ENCODE measurements at regions not wholly inside any gene's neighbourhood (a gene's known extent, or its start where the extent isn't known, plus 50 kb on each side); places are given as distances from the start of the nearest gene placed in this dataset.
A peak's percentile ranks its signal among the peaks of the same experiment; 100 is the strongest.

DNA sequence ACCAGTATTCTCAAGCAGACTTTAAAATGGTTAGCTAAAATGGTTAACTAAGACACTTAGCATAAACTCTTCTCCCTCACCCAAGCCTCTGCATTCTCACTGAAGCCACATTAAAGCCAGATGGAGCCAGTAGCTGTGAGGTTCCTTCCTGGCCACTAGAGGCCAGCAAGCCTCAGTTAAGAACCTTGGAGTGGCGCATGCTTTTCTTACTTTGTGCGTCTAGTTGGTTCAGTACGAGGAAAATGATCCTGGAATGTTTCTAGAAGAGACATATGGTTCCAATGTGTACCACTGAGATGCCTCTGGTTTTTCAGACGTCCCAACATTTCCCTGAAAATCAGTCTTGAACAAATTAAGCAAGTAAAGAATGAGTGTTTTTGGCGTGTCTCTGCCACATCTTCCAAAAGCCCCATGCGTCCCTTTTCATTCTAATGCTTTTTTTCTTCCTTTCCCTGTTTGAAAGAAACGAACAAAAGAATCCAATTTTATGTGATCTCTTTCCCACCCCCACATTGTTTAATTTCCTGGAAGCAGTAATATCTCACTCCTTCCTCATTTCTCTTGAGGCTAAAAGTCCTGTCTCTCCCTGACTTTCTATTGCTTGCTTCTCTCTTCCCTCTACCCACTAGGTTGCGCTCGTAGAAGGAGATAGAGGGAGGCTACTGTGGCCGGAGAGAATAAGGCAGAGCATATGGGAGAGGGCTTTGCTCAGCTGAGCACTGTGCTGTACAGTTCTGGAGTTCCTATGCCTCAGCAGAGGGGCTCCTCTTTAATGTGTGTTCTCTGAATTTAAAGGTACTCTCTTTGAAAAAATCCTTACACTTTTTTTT lies 82.9 kb upstream of the TAB3 start:
- ATAC-seq: peak; percentile 99
- no peak for TF ChIP-seq ARNTL (CRISPR knock-in tag; IDR thresholded peaks at IDR 0.05; ENCODE audit: borderline replicate concordance, low read depth)
- no peak for TF ChIP-seq SNAI2 (CRISPR knock-in tag; IDR thresholded peaks at IDR 0.05)
- no peak for TF ChIP-seq POU6F1 (CRISPR knock-in tag; IDR thresholded peaks at IDR 0.05; ENCODE audit: borderline replicate concordance, low read depth)
- no peak for TF ChIP-seq ZC3H10 (CRISPR knock-in tag; IDR thresholded peaks at IDR 0.05)
- no peak for TF ChIP-seq CSRNP3 (CRISPR knock-in tag; IDR thresholded peaks at IDR 0.05)
- TF ChIP-seq ZNF8 (CRISPR knock-in tag; IDR thresholded peaks at IDR 0.05): no peak
- no peak for TF ChIP-seq ESRRG (CRISPR knock-in tag; IDR thresholded peaks at IDR 0.05)
- TF ChIP-seq, protein P1, sequence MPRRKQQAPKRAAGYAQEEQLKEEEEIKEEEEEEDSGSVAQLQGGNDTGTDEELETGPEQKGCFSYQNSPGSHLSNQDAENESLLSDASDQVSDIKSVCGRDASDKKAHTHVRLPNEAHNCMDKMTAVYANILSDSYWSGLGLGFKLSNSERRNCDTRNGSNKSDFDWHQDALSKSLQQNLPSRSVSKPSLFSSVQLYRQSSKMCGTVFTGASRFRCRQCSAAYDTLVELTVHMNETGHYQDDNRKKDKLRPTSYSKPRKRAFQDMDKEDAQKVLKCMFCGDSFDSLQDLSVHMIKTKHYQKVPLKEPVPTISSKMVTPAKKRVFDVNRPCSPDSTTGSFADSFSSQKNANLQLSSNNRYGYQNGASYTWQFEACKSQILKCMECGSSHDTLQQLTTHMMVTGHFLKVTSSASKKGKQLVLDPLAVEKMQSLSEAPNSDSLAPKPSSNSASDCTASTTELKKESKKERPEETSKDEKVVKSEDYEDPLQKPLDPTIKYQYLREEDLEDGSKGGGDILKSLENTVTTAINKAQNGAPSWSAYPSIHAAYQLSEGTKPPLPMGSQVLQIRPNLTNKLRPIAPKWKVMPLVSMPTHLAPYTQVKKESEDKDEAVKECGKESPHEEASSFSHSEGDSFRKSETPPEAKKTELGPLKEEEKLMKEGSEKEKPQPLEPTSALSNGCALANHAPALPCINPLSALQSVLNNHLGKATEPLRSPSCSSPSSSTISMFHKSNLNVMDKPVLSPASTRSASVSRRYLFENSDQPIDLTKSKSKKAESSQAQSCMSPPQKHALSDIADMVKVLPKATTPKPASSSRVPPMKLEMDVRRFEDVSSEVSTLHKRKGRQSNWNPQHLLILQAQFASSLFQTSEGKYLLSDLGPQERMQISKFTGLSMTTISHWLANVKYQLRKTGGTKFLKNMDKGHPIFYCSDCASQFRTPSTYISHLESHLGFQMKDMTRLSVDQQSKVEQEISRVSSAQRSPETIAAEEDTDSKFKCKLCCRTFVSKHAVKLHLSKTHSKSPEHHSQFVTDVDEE (CRISPR knock-in tag; IDR thresholded peaks at IDR 0.05): no peak
- TF ChIP-seq GLIS3 (CRISPR knock-in tag; IDR thresholded peaks at IDR 0.05): no peak
- no peak for TF ChIP-seq OSR1 (CRISPR knock-in tag; IDR thresholded peaks at IDR 0.05)
- TF ChIP-seq CSDC2 (CRISPR knock-in tag; IDR thresholded peaks at IDR 0.05): no peak
- TF ChIP-seq ZNF565 (CRISPR knock-in tag; conservative IDR thresholded peaks at IDR 0.05; ENCODE audit: low read depth): no peak
- TF ChIP-seq, protein P2, sequence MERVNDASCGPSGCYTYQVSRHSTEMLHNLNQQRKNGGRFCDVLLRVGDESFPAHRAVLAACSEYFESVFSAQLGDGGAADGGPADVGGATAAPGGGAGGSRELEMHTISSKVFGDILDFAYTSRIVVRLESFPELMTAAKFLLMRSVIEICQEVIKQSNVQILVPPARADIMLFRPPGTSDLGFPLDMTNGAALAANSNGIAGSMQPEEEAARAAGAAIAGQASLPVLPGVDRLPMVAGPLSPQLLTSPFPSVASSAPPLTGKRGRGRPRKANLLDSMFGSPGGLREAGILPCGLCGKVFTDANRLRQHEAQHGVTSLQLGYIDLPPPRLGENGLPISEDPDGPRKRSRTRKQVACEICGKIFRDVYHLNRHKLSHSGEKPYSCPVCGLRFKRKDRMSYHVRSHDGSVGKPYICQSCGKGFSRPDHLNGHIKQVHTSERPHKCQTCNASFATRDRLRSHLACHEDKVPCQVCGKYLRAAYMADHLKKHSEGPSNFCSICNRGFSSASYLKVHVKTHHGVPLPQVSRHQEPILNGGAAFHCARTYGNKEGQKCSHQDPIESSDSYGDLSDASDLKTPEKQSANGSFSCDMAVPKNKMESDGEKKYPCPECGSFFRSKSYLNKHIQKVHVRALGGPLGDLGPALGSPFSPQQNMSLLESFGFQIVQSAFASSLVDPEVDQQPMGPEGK (CRISPR knock-in tag; IDR thresholded peaks at IDR 0.05; ENCODE audit: borderline replicate concordance): no peak
- TF ChIP-seq PPARA (CRISPR knock-in tag; IDR thresholded peaks at IDR 0.05; ENCODE audit: borderline replicate concordance): no peak
- TF ChIP-seq ZFP30 (CRISPR knock-in tag; IDR thresholded peaks at IDR 0.05): no peak
- no peak for TF ChIP-seq ZNF70 (CRISPR knock-in tag; IDR thresholded peaks at IDR 0.05)

DNA sequence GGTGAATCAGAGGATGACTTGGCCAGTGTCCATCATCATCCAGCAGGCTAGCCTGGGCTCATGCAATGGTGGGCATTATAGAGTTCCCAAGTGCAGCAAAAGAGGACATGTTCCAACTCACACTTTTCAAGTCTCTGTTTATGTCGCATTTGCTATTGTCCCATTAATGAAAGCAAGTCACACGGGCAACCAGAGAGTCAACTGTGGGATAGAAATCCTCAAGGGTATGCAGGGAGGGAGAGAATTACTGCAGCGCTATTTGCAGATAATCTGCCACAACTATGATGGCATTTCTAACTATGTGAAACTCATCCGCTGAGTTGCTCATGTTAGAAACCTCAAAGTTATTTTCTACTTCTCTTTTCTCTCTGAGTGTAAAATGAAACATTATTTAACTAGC lies 78.5 kb upstream of the TAB3 start:
- no peak for ATAC-seq
- TF ChIP-seq ISL1 (CRISPR knock-in tag; IDR thresholded peaks at IDR 0.05) (no peak), RARB (CRISPR knock-in tag; IDR thresholded peaks at IDR 0.05) (no peak), CSDC2 (CRISPR knock-in tag; IDR thresholded peaks at IDR 0.05) (no peak), ZNF8 (CRISPR knock-in tag; IDR thresholded peaks at IDR 0.05) (no peak), ARNTL (CRISPR knock-in tag; IDR thresholded peaks at IDR 0.05; ENCODE audit: borderline replicate concordance, low read depth) (no peak), BACH2 (CRISPR knock-in tag; IDR thresholded peaks at IDR 0.05; ENCODE audit: borderline replicate concordance) (no peak), SNAI2 (CRISPR knock-in tag; IDR thresholded peaks at IDR 0.05) (no peak), GLIS3 (CRISPR knock-in tag; IDR thresholded peaks at IDR 0.05) (no peak), ZNF565 (CRISPR knock-in tag; conservative IDR thresholded peaks at IDR 0.05; ENCODE audit: low read depth) (no peak)
- TF ChIP-seq, protein P3, sequence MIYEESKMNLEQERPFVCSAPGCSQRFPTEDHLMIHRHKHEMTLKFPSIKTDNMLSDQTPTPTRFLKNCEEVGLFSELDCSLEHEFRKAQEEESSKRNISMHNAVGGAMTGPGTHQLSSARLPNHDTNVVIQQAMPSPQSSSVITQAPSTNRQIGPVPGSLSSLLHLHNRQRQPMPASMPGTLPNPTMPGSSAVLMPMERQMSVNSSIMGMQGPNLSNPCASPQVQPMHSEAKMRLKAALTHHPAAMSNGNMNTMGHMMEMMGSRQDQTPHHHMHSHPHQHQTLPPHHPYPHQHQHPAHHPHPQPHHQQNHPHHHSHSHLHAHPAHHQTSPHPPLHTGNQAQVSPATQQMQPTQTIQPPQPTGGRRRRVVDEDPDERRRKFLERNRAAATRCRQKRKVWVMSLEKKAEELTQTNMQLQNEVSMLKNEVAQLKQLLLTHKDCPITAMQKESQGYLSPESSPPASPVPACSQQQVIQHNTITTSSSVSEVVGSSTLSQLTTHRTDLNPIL (CRISPR knock-in tag; IDR thresholded peaks at IDR 0.05; ENCODE audit: low read depth): no peak

GRCh38 chrX:30965767-30966166 lies 76.7 kb upstream of the TAB3 start:
- no peak for TF ChIP-seq ESRRG (CRISPR knock-in tag; IDR thresholded peaks at IDR 0.05)
- no peak for TF ChIP-seq RARB (CRISPR knock-in tag; IDR thresholded peaks at IDR 0.05)
- TF ChIP-seq BACH2 (CRISPR knock-in tag; IDR thresholded peaks at IDR 0.05; ENCODE audit: borderline replicate concordance): no peak
- no peak for ATAC-seq
